Cardiac muscle cell (in vitro differentiated cells and primary cell): ENCODE measurements at regions not wholly inside any gene's neighbourhood (a gene's known extent, or its start where the extent isn't known, plus 50 kb on each side); places are given as distances from the start of the nearest gene placed in this dataset.

ENCODE experiments used
- DNase-seq, 2 donors: peaks; one replicate each; pipeline versions ENCODE4 v3.0.0 to v3.0.0-alpha.2; 2010 to 2017; ENCODE audit warnings: low read depth in 1 of 2, low spot score in 1 of 2
- H3K27ac ChIP-seq: fragments of 200-600 bp; sonication (generic); 2 replicates; pipeline ENCODE4 v1.5.1; 2016
- H3K27me3 ChIP-seq: fragments of 200-600 bp; sonication (generic); 2 replicates; pipeline ENCODE4 v1.6.0; 2016; ENCODE audit warnings: control low read depth
- H3K36me3 ChIP-seq: fragments of 200-600 bp; sonication (generic); 2 replicates; pipeline ENCODE4 v1.5.1; 2016; ENCODE audit warnings: control low read depth
- H3K4me1 ChIP-seq: fragments of 200-600 bp; sonication (generic); 2 replicates; pipeline ENCODE4 v1.8.1; 2017; ENCODE audit warnings: low read depth, mild to moderate bottlenecking, mixed run types
- H3K4me3 ChIP-seq: fragments of 200-600 bp; sonication (generic); 2 replicates; pipeline ENCODE4 v1.5.1; 2016; ENCODE audit warnings: mild to moderate bottlenecking
- H3K9me3 ChIP-seq: fragments of 200-600 bp; sonication (generic); 2 replicates; pipeline ENCODE4 v1.5.1; 2017; ENCODE audit warnings: low read depth, mild to moderate bottlenecking, control low read depth
- CTCF ChIP-seq: IDR thresholded peaks from 2 replicates; pipeline ENCODE4 v1.5.1; 2012; ENCODE audit warnings: low read depth, mild to moderate bottlenecking, low read length

DNA sequence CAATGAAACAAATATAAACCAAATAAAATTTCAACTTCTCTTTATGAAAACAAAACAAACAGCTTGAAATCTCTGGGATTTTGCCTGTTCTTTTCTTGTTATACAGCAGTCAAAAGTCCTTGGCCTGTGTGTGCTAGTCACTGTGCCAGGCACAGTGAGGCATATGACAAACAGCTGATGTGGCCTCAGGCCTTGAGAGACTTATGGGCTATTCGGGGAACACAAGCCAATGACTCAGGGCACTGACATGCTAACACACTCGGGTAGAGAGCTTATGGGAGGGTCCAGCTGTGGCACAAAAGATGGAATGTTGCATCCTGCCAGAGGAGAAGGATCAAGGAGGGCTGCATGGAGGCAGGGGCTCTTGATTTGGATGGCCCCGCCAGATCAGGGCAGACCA lies 95.4 kb upstream of the NKX2-2 start:
- no peak overlapping the region for H3K4me3 ChIP-seq
- DNase-seq = no peak
- H3K27ac ChIP-seq = no peak overlapping the region
- H3K27me3 ChIP-seq = peaks cover 35% of the 10 kb centered on the region
- TF ChIP-seq CTCF = no peak
- no peaks in the 10 kb centered on the region for H3K9me3 ChIP-seq
- no peaks in the 10 kb centered on the region for H3K4me1 ChIP-seq
- no peaks in the 10 kb centered on the region for H3K36me3 ChIP-seq

DNA sequence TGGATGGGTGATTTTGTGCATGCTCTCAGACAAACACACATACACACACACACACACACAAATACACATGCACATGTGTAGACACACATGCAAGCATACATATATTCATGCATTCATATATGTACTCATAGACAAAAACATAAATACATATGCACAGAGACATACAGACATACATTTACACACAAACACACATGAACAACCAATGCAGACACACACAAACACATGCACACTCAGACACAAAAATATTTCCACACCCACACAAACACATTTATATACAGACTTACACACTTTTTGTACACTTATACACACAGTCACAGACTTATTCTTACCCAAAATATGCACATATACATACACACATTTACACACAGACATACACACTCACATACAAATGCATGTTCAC lies 94.9 kb upstream of the NKX2-2 start:
- TF ChIP-seq CTCF = no peak

GRCh38 chr20:21607971-21608725 lies 94.3 kb upstream of the NKX2-2 start:
- Histone ChIP-seq H3K9me3 (no peaks in the 10 kb centered on the region), H3K36me3 (no peaks in the 10 kb centered on the region), H3K4me1 (no peaks in the 10 kb centered on the region), H3K27ac (no peak overlapping the region), H3K27me3 (peaks cover 26% of the 10 kb centered on the region), H3K4me3 (no peak overlapping the region)
- TF ChIP-seq CTCF = no peak
- no peak for DNase-seq

More for the DNA sequence above, 94.9 kb upstream of the NKX2-2 start:
- no peaks in the 10 kb centered on the region for H3K9me3 ChIP-seq
- no peaks in the 10 kb centered on the region for H3K36me3 ChIP-seq
- H3K27me3 ChIP-seq = peaks cover 30% of the 10 kb centered on the region
- H3K27ac ChIP-seq = no peak overlapping the region
- H3K4me1 ChIP-seq = no peaks in the 10 kb centered on the region
- no peak for DNase-seq
- H3K4me3 ChIP-seq = no peak overlapping the region

DNA sequence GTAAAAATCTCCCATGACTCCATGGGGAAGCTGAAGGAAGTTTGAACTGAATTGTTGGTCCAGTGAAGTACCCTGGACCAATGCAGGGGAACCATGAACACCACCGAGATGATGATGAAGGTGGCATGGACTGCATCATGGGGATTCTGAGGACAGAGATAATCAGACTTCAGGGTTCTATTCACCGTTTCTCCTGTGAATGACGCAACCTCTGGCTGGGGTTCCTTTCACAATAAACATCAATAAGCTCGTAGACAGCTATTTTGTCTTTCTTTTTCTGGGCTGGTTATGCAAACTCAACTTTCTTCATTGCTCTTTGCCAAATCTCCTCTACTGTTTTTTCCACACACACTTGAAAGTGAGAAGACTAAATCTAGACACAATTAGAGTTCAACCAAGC lies 87.9 kb upstream of the NKX2-2 start:
- Histone ChIP-seq H3K9me3 (no peaks in the 10 kb centered on the region), H3K27me3 (no peaks in the 10 kb centered on the region), H3K36me3 (no peaks in the 10 kb centered on the region), H3K4me1 (no peaks in the 10 kb centered on the region), H3K4me3 (no peak overlapping the region), H3K27ac (no peak overlapping the region)
- no peak for TF ChIP-seq CTCF
- no peak for DNase-seq

DNA sequence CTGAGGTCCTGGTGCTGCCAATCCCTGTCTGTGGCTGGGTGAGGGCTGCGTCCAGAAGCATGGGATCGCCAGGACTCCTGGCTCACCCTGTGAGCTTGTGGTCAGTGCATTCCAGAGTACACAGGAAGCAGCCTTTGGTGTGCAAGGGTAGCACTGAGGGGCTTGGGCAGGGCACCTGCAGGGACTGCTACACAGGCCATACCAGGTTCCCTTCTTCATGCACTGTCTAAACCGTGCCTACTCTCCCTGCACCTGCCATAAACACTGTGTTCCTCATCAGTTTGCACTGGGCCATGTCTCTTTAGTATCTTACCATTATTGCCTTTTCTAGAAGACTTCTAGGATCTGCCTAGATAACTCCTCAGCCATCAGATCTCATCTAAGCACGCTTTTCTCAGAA lies 72.8 kb upstream of the NKX2-2 start:
- no peak overlapping the region for H3K27ac ChIP-seq
- H3K27me3 ChIP-seq = peaks cover 18% of the 10 kb centered on the region
- no peak for DNase-seq
- H3K36me3 ChIP-seq = no peaks in the 10 kb centered on the region
- H3K4me1 ChIP-seq = no peaks in the 10 kb centered on the region
- H3K4me3 ChIP-seq = no peak overlapping the region
- TF ChIP-seq CTCF = no peak
- no peaks in the 10 kb centered on the region for H3K9me3 ChIP-seq
